M059J (cell line): ENCODE measurements at regions not wholly inside any gene's neighbourhood (a gene's known extent, or its start where the extent isn't known, plus 50 kb on each side); places are given as distances from the start of the nearest gene placed in this dataset.

Experiments
- DNase-seq: peaks from one replicate; pipeline ENCODE4 v3.0.0-alpha.2; 2012; ENCODE audit warnings: low read depth

GRCh38 chr9:84450029-84450428 lies 109.5 kb upstream of the SLC28A3 start:
- DNase-seq, result no peak

DNA sequence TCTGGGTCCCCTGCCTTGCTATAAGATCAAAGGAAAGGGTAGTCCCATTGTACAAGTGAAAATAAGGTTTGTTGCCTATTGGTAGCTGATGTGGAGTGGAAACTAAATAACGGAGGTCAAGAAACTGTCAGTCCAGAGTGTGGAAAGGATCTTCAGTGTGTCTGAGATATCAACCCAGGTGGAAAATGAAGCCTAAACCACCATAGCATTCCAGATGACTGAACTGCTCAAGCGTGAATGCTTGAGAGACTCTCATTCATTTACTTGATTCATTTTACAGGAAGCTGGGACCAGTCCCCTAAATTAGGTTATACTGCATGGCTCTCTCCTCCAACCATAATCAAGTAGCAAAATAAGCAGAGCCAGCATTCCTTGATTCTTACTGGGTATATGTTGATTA lies 116.0 kb upstream of the SLC28A3 start:
- DNase-seq, result no peak

DNA sequence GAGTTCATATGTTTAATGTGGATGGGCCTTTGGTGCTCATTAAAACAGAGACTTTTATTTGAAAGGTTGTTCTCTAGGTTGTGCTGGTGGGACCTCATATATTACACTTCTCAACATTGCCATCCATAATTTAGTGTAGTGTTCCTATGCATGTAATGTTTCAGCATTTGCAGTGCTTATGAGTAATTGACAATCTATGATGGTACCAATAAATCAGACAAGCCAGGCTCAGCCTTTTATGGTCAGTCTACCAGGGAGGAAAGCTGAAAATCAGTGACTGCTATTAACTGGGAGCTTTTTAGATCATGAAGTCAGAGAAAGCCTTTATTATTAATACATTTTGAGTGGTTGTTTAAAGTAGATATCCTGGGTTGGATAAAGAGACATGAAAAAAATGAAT lies 120.1 kb upstream of the SLC28A3 start:
- DNase-seq, result no peak

DNA sequence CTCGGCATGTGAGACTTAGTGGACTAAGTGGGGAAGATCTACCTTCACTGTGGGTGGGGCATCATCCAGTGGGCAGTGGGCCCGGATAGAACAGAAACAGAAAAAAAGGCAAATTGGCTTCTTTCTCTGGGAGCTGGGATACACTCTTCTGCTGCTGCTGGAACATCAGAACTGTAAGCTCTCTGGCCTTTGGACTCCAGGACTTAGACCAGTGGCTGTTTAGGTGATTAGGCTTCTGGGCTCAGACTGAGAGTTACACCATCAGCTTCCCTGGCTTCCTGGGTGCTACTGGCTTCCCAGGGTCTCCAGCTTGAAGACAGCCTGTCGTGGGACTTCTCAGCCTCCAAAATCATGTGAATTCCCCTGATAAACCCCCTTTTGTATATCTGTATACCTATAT lies 122.7 kb upstream of the SLC28A3 start:
- DNase-seq, result no peak

DNA sequence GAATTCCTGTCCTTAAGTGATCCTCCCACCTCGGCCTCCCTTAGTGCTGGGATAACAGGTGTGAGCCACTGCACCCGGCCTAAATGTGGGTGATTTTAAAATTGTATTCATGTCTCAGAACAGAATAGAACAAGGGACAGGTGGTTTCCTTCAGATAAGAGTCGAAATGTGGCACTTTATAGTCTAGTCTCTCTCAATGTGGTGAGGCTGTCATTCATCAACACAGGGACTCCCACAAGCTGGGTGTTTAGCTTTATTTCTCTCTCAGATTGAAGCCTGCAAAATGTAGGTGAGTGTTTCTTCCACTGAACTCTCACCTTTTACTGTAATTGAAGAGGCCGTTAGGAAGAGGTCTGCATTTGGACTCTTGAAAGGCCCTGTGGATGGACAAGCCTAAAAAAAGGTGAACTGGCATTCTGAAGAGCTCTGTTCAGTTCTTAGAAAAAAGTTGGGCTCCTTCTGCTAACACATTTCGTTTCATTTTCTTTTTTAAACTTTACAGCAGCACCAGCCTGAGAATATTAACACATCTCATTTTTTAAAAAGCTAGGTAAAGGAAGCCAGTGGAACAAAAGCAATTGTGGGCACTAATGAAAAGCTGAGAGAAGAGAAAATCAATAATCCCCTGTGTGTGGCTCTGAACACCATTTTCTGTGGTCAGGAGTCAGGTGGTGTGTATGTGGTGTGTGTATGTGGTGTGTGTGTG lies 126.2 kb upstream of the SLC28A3 start:
- DNase-seq, result no peak

DNA sequence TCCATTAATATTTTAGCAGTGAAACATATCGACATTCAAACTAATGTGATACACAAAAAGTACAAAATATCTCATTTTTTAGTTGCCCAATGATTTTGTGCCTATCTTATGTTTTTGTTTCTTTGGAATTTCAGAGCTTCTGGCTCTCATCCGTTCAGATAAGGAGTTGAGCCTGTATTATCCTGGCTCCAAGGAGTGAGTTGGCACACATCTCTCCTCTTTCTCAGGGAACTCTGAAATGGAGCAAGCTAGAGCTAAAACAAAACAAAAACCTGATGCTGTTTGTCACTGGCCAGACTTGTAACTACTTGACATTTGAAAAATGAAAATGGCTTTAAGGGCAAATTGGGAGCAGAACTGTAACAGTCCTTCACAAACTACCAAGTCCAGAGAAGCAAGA lies 131.3 kb upstream of the SLC28A3 start:
- DNase-seq, result no peak

- DNase-seq, result no peak
Measured at GRCh38 chr9:84478996-84479395, 138.4 kb upstream of the SLC28A3 start.

DNA sequence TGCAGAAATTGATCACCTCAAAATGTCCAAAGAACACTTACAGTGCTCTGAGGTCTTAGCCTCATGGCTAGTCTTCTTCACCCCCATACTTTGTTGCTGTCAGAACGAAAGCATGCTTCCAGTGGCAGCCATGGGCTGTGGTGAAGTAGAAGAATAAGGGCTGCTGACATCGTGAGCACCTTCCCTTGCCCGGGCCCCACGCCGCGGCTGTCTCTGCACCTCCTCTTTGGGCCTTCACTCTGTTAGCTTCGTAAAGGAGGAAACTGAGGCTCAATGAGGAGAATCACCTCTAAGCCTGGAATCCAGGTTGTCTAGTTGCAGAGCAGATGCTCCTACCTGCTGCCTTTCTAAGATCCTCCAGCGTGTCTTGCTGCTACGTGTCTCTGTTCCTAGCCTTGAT lies 139.5 kb upstream of the SLC28A3 start:
- DNase-seq, result no peak

GRCh38 chr9:84481231-84481630 lies 140.7 kb upstream of the SLC28A3 start:
- DNase-seq, result no peak

DNA sequence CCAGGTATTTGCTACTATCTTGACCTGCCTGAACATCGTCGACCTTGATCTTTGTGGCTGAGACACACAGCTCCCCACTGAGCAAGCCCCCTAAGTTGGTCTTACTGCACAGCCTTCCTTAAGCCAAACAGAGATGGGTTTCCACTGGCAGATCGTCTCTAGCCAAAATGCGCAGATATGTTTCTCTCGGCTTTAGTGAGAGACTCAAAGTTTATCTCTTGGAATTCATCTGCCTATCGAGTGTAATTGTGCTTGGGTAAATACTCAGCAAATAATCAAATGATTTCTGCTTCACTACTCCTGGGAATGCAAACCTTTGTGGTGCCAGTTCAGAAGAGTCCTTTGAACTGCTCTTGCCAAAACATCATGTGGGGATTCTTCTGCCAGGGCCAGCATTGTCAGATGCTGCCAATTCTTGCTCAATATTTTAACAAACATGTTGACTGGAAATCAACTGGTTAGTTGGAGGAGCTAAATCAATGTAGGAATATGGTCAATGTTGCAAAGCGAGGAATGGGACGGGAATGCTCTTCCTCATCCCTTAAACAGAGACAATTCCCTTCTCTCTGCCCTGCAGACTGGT lies 141.2 kb upstream of the SLC28A3 start:
- no peak for DNase-seq

DNA sequence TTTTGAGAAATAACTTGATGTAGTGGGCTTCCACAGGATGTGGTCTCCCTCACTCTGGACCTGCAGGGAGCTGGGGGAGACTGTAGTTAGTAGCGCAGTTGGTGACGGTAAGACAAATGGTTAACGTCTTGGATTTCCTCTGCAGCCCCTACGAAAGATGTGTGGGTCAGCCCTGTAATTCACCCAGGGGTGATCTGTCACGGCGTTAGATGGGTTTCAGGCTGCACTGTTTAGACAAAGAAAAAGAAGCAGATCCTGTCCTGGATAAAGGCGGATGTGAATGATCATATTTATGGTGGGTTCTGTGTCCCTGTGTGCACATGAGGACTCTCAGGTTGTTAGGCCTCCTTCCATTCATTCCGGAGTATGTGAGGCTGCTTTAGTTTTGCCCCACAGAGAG lies 142.0 kb upstream of the SLC28A3 start:
- no peak for DNase-seq

- no peak for DNase-seq
Measured at GRCh38 chr9:84484172-84484571, 143.6 kb upstream of the SLC28A3 start.

GRCh38 chr9:84485539-84485938 lies 145.0 kb upstream of the SLC28A3 start:
- DNase-seq, result no peak

DNA sequence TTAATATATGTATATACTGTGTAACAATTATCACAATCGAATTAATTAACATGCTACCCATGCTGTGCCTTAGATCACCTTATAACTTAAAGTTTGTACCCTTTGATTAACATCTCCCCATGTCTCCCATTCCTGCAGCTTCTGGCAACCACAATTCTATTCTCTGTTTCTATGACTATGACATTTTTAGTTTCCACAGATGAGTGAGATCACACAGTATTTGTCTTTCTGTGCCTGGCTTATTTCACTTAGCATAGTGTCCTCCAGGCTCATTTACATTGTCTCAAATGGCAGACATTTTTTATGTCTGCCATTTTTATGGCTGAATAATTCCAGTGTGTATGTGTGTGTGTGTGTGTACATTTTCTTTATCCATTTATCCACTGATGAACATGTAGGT lies 146.1 kb upstream of the SLC28A3 start:
- no peak for DNase-seq

GRCh38 chr9:84490206-84490841 lies 149.8 kb upstream of the SLC28A3 start:
- DNase-seq, result no peak

DNA sequence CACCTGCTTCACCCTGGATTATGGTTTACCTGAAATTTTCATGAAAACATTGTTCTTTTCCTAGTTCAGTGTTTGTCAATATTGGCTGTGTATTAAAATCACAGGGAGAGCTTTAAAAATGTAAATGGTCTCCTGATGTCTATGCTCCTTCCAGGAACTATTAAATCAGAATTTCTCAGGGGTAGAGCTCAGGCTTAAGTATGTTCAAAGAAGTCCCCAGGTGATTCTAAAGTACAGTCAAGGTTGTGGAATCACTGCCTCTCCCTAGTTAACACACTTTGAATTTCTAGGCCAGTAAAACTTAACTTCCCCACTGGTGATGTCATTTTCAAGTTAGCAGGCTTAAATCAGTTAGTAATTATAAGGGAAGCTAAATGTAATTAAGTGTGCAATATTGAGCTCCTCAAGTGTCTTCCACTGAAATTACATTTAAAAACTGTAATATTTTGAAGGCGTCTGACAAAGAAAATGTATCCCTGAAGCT lies 150.3 kb upstream of the SLC28A3 start:
- DNase-seq, result no peak

- no peak for DNase-seq
Measured at GRCh38 chr9:84492366-84493159, 152.0 kb upstream of the SLC28A3 start.

DNA sequence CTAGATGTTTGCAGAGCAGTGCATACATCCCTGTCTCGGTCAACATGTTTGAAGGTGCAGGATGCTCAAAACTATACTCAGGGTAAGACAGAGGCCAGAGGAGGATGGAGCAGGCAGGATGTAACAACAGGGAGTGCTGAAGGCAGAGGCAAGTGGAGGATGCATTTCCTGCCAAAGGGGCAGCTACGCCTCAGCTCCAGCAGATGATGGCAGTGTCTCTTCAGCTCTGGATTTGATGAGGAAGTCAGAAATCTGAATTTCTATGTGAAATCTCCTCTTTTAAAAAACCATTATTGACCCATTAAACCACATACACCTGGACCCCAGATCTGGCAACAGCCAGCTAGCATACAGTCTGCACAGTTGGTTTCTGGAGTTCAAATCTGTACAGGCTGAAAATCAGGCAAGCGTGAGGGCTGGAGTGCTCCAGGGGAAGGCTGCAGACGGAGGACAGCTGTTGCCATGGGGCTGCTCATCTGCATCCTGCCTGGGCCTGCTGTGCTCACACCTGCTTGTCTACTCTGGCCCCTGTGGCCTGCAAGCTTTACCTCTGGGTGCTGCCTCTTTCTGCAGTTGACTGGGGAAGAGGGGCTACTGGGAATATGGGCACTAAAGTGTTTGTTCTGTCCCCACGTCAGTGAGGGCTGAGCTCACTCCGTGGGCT lies 152.9 kb upstream of the SLC28A3 start:
- no peak for DNase-seq

DNA sequence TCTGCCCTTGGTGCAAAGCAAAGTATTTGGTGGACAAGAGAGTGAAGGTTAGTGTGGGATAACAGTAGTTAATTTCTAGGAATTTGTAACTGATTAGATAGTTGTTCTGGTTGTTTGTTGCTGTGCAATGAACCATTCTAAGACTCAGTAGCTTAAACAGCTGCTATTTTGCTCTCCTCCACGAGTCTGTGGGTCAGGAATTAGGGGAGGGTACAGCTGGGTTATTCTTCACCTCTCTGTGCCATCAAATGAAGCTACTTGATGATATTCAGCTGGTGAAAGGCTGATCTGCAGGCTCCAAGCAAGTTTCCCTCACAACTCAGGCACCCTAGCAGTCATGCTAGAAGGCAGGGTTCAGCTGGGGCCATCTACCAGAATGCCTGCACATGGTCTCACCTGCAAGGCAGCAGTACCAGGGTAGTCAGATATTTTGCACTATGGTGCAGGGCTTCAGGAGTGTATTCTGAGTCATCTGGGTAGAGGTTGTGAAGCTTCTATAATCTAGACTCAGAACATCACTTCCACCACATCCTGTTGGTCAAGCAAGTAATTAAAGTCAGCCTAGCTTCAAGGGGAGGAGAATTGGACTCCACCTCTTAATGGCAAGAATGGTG lies 159.5 kb upstream of the SLC28A3 start:
- DNase-seq, result no peak

- no peak for DNase-seq
Measured at GRCh38 chr9:84500826-84501225, 160.3 kb upstream of the SLC28A3 start.

GRCh38 chr9:84501587-84501986 lies 161.0 kb upstream of the SLC28A3 start:
- DNase-seq, result no peak

DNA sequence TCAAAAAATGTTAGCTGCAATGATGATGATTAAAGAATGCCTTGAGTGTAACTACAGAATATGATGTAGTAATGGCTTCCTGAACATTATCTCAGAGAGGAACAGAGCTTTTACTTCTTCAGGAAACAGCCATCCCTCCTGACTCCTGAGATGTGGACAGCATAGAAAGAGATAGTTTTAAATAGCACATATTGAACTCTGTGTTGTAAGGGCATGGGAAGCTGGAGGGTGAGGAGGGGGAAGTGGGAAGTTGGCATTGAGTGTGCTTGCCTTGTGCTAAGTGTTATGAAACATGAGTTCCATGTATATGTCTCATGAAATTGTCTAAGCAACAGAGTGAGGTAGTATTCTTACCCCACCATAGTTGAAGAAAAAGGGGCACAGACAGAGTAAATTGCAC lies 161.5 kb upstream of the SLC28A3 start:
- no peak for DNase-seq
